GM10248 (cell line): ENCODE measurements at regions not wholly inside any gene's neighbourhood (a gene's known extent, or its start where the extent isn't known, plus 50 kb on each side); places are given as distances from the start of the nearest gene placed in this dataset.

Experiments used
- CTCF ChIA-PET: fragments of 300-600 bp; sonication (Branson Sonifier 250); formaldehyde crosslinking; extraction: SDS; loops from one replicate; lab custom pipeline; 2021; ENCODE audit warnings: antibody characterized with exemption; lab: Yijun Ruan, JAX
- POLR2A ChIA-PET: fragments of 350-650 bp; sonication (Branson Sonifier 250); formaldehyde crosslinking; extraction: SDS; loops from one replicate; lab custom pipeline; 2020; ENCODE audit warnings: antibody characterized with exemption; lab: Yijun Ruan, JAX
- DNase-seq: peaks from one replicate; pipeline ENCODE4 v3.0.0; 2012; ENCODE audit errors: extremely low spot score
- CTCF ChIP-seq: IDR thresholded peaks from 2 replicates; pipeline ENCODE4 v1.5.1; 2012; ENCODE audit warnings: mild to moderate bottlenecking, low read depth; ENCODE audit errors: extremely low read depth, missing control alignments, control extremely low read depth

GRCh38 chr16:66066404-66066803 lies 300.1 kb upstream of the CDH5 start:
- TF ChIP-seq CTCF = no peak
- POLR2A ChIA-PET = no interaction called here
- CTCF ChIA-PET = no interaction called here

GRCh38 chr16:66065925-66066324 lies 300.6 kb upstream of the CDH5 start:
- POLR2A ChIA-PET = no interaction called here
- CTCF ChIA-PET = no interaction called here
- no peak for DNase-seq
- TF ChIP-seq CTCF = no peak

More at GRCh38 chr16:66066404-66066803, 300.1 kb upstream of the CDH5 start:
- DNase-seq = no peak

GRCh38 chr16:66064801-66065530 lies 301.5 kb upstream of the CDH5 start:
- no peak for DNase-seq
- ChIA-PET POLR2A (no interaction called here), CTCF (no interaction called here)
- TF ChIP-seq CTCF = no peak

- DNase-seq = no peak
- POLR2A ChIA-PET = no interaction called here
- CTCF ChIA-PET = interaction anchor here (1.0 to 1.2 kb wide), 2 partner anchors 10 to 23 kb away, joined by 3 read pairs; no protein-coding TSS in a partner anchor
- TF ChIP-seq CTCF = no peak
Observed at GRCh38 chr16:66058832-66059231, 307.7 kb upstream of the CDH5 start.

GRCh38 chr16:66058172-66058691 lies 308.3 kb upstream of the CDH5 start:
- TF ChIP-seq CTCF = no peak
- POLR2A ChIA-PET = no interaction called here
- CTCF ChIA-PET = interaction anchor here (0.8 to 1.2 kb wide), 3 partner anchors 10 to 23 kb away, joined by 3 read pairs; no protein-coding TSS in a partner anchor
- no peak for DNase-seq

GRCh38 chr16:66057057-66057456 lies 309.4 kb upstream of the CDH5 start:
- ChIA-PET POLR2A (no interaction called here), CTCF (no interaction called here)
- no peak for TF ChIP-seq CTCF
- no peak for DNase-seq
